ENCODE measurements at regions not wholly inside any gene's neighbourhood (a gene's known extent, or its start where the extent isn't known, plus 50 kb on each side); places are given as distances from the start of the nearest gene placed in this dataset.

- TF ChIP-seq POLR2H (tag; IDR thresholded peaks at IDR 0.05; ENCODE audit: low read depth) (no peak), ID3 (CRISPR knock-in tag; IDR thresholded peaks at IDR 0.05) (no peak), ID3 (tag; IDR thresholded peaks at IDR 0.05) (no peak), ZNF507 (tag; conservative IDR thresholded peaks at IDR 0.05) (no peak), PHF21A (IDR thresholded peaks at IDR 0.05; ENCODE audit: borderline replicate concordance, low read depth) (no peak), ESRRA (IDR thresholded peaks at IDR 0.05; ENCODE audit: borderline replicate concordance, low read depth) (no peak), XRCC3 (IDR thresholded peaks at IDR 0.05) (no peak)
Observed at GRCh38 chr1:238606457-238606856, 715.7 kb upstream of the ZP4 start (continued).

- H3K9me1 ChIP-seq (ENCODE audit: control insufficient read depth, insufficient read depth, low read length), result no peaks in the 10 kb centered on the region
- no peaks in the 10 kb centered on the region for H3K27me3 ChIP-seq (ENCODE audit: control insufficient read depth in 2 of 2, insufficient read depth in 2 of 2, low read length in 2 of 2)
- H3K4me2 ChIP-seq (ENCODE audit: insufficient read depth, low read length), result no peak overlapping the region
- intact Hi-C loops (cut with micrococcal nuclease), result no loop called here
- no peak for FAIRE-seq
- no peak overlapping the region for H3K9ac ChIP-seq (ENCODE audit: insufficient read depth in 1 of 2, low read depth in 2 of 2, low read length in 2 of 2)
- 2% methylated on average over 3 of the region's 3 CpGs for WGBS (ENCODE audit: insufficient coverage, low coverage, missing lambda C conversion rate)
- no peaks in the 10 kb centered on the region for H3K79me2 ChIP-seq (ENCODE audit: control insufficient read depth, insufficient read depth, low read length)
- no peaks in the 10 kb centered on the region for H3K36me3 ChIP-seq (ENCODE audit: control insufficient read depth, insufficient read depth, low read length)
- H3K27ac ChIP-seq (ENCODE audit: extremely low read depth, low read depth, low read length), result no peak overlapping the region
- H3K9me3 ChIP-seq (replicated peaks; ENCODE audit: control insufficient read depth, insufficient read depth, low read depth, low read length), result peaks cover 4% of the 10 kb centered on the region; the same call in 1 of the 2 replicates
- POLR2A ChIA-PET, result no interaction called here
- in situ Hi-C loops (cut with MboI), result no loop called here
- BruUV-seq (replicated peaks), result no TSS peak
- H2AFZ ChIP-seq (ENCODE audit: low read depth, low read length), result no peak overlapping the region
- no peaks in the 10 kb centered on the region for H4K20me1 ChIP-seq (replicated peaks; ENCODE audit: control insufficient read depth, insufficient read depth, low read length)
- H3K4me1 ChIP-seq (replicated peaks in 1 of 2; ENCODE audit: control insufficient read depth in 2 of 2, insufficient read depth in 2 of 2, low read length in 2 of 2), result no peaks in the 10 kb centered on the region
- CTCF ChIA-PET (ENCODE audit: low intra/inter-chr PET ratio), result no interaction called here
- H3K4me3 ChIP-seq, result no peak overlapping the region
- ATAC-seq, result no peak
- DNase-seq (ENCODE audit: extremely low read depth in 1 of 4, low spot score in 3 of 4), result no peak
- TF ChIP-seq ZNF121 (CRISPR knock-in tag; conservative IDR thresholded peaks at IDR 0.05), result no peak
- TF ChIP-seq SAFB2 (IDR thresholded peaks at IDR 0.05; ENCODE audit: borderline replicate concordance, low read depth, low read length, severe bottlenecking), result no peak
- no peak for TF ChIP-seq RUNX1 (IDR thresholded peaks at IDR 0.05; ENCODE audit: low read depth)
- TF ChIP-seq NFIC (IDR thresholded peaks at IDR 0.05), result no peak
- no peak for TF ChIP-seq RREB1 (CRISPR knock-in tag; IDR thresholded peaks at IDR 0.05)
- TF ChIP-seq NRF1 (conservative IDR thresholded peaks at IDR 0.05 in 1 of 2, IDR thresholded peaks at IDR 0.05 in 1 of 2), result no peak
- no peak for TF ChIP-seq NR3C1 (CRISPR knock-in tag; IDR thresholded peaks at IDR 0.05)
- TF ChIP-seq MITF (IDR thresholded peaks at IDR 0.05), result no peak
- no peak for TF ChIP-seq DIDO1 (tag; IDR thresholded peaks at IDR 0.05; ENCODE audit: low read depth)
Observed at GRCh38 chr1:238604357-238604756, 713.6 kb upstream of the ZP4 start.

Measured in K562 (cell line).